SW480 (cell line): ENCODE measurements at regions not wholly inside any gene's neighbourhood (a gene's known extent, or its start where the extent isn't known, plus 50 kb on each side); places are given as distances from the start of the nearest gene placed in this dataset.

Experiments
- DNase-seq: peaks from one replicate; pipeline ENCODE4 v3.0.0-alpha.2; 2016; ENCODE audit warnings: low spot score

DNA sequence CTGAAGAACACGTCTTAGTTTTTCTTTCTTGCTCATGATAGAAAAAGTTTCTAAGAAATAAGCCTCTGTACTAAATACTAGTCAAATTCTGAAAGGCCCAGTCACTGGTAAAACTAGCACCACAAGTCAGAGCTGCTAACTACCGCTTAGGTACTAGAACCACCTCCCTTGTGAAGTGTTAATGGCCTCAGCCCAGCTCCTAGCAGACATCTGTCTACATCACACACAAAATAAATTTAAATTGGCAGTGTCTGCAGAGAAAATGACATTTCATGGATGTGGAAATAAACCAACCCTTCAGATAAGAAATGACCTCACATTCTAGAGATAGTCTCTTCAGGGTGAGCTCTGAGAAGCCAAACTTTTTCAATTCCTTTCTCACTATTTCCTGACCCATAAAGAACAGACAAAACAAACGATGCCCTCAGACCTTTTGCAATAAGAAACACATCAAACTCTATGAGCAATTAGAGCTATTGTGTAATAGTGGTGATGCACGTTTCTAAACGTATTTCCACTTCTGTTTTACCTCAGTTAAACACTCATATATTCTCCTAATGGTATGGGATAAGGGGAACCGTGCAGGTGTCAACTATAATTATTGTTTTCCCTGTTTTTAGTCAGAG is 70.3 kb upstream of the DSG1 start:
- DNase-seq, result no peak

DNA sequence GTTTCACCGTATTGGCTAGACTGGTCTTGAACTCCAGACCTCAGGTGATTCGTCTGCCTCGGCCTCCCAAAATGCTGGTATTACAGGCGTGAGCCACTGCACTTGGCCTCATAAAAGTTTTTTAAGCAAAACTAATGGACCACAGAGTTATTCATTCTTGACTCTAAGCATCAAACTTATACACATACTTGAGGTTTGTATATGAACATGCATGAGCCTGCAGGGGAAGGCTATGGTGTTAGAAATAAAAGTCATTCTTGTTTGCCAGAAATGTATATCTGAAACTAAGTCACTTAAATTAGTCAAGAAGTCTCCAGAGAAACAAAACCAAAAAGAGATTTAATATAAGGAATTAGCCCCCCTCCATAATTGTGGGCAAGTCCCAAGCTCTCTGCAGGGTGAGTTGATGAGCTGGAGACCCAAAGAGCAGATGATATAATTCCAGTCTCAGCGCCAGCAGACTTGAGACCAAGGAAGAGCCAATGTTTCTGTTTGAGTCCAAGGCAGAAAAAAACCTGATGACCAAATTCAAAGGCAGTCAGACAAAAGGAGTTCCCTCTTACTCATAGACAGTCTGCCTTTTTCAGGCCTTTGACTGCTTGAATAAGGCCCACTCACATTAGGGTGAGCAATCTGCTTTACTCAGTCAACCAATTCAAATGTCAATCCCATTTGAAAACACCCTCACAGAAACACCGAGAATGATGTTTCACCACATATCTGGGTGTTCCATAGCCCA is 69.0 kb upstream of the DSG1 start:
- no peak for DNase-seq

DNA sequence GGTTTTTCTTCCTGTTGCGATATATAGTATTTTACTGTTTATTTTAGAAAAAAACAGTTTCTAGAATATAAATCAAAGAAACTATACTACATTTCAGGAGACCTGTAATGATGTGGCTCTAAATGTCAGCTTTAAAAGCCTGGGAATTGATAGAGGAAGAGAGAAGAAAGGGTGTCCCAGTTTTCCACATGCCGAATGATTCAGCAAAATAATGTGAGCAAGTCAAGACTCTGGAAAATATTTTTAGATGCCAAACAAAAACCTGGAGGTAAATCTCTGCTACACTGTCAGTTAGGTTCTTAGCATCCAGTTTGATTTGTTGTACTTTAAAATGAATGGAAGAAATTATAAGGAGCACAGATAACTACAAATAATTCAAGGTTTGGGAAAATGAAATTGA is 67.1 kb upstream of the DSG1 start:
- DNase-seq, result no peak

DNA sequence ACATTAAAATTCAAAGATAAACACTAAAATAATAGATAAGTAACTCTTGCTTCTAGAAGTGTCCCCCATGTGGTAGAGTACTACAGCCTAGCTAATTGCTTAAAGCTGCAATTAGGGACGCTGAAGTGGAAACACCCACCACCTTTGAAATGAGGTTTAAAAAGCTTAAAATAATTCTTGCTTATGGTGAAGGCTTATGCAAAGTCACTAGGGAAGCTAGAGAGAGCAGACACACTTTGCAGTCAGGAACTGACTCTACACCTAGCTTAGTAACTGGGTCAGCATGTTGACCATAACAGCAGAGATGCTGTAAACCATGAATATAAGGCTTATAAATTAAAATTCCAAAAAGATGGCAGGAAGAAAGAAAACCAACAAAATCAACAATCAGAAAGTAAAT is 65.4 kb upstream of the DSG1 start:
- DNase-seq, result no peak

DNA sequence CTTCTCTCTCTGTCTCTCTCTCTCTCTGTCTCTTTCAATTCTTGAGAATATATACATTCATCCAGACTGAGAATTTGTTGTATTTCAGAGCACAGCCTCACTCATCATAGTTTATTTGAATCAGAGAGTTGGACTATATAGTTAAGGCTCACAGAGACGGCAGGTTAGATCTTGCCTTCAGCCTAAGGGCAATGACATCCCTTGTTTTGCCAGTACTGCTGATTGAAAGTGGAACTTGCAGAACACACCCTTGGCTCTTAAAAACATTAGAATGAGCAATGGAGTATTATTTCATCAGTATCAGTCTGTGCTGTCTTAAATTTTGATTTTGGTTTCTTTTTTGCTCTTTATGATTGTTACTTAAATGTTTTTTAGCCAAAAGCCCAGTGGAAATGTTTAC is 62.0 kb upstream of the DSG1 start:
- DNase-seq, result no peak

DNA sequence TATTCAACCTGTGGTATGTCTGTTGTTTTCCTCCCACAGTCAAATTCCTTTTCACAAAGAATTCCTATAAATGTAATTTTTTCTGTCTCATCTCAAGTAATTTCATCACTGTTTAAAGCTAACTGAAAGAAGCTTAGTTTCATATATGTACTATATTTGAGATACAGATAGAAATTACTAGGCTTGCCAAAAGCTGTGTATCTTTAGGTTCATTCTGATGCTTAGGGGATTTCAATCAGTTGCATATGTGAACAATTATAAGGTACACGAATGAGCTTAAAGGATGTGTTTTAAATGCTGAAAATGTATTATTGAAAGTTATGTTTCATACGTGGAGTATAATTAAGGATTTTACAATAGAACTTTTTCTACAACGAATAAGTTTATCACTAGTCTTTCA is 59.2 kb upstream of the DSG1 start:
- DNase-seq, result no peak

DNA sequence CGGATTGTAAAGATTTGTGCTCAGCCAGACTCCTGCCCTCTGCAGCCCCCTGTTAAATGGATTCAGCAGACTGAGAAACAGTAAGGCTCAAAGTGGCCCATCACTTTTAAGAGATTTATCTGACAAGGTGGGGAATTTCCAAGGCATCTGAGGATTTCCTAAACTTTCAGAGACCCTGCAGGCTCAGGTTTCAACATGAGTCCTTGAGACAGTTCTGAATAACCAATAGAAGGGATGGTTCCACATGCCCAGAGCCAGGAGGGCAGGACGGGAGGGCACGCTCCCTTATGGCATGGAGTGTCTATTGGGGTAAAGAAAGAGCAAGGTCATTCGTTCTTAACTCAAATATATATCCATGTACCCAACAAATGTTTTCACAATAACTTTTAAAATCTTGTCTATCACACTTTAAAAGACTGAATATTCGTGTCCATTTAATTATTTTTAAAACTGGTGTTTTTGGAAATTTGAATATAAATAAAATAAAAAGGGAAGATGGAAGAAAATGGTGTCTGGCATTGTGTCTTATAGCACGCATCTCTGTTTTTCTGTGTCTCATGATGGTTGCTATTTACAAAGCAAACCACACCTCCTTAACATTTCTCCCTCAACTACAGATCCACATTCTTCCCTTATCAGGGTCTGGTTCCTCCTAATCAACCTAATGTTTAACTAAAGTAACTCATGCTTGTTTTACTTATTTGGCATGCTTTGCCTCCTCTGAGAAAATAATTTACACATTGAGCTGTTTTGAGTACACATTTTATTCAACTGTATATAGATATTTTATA is 56.0 kb upstream of the DSG1 start:
- no peak for DNase-seq

DNA sequence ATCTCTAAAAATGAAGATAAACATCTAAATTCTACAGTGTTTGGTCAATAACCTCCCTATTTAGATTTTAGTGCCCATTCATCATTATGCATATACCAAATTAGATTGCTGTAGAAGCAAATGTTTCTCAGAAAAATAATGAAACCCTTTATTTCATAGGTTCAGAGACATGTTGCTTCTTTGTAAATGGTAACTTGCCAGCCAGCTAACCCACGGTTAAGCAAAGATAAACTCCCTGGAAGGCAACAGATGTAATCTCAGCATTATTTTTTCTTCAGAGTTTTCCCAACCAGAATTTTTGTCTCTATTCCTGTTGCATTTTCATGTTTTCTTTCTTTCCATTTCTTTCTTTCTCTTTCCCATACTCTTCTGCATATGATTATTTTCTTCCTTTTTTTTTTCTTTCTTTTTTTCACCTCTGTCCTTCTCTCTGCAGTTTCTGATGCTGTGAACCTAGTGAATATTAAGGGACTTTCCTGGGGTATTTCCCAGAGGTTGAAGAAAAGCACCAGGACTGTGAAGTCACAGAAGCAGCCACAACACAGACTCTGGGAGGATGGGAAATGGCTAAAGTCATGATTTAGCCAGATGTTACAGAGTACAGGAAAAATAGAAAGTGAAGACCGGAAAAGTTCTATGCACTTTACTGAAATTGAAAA is 50.0 kb upstream of the DSG1 start:
- DNase-seq, result no peak
